ENCODE measurements at regions not wholly inside any gene's neighbourhood (a gene's known extent, or its start where the extent isn't known, plus 50 kb on each side); places are given as distances from the start of the nearest gene placed in this dataset.

GRCh38 chr21:25428537-25428936 is 178.7 kb downstream of the MRPL39 start:
- Histone ChIP-seq H3K9me3 (no peaks in the 10 kb centered on the region), H3K36me3 (no peaks in the 10 kb centered on the region), H3K27me3 (no peaks in the 10 kb centered on the region), H3K4me1 (no peaks in the 10 kb centered on the region), H3K27ac (no peak overlapping the region), H3K4me3 (no peak overlapping the region)
- TF ChIP-seq, protein P1, sequence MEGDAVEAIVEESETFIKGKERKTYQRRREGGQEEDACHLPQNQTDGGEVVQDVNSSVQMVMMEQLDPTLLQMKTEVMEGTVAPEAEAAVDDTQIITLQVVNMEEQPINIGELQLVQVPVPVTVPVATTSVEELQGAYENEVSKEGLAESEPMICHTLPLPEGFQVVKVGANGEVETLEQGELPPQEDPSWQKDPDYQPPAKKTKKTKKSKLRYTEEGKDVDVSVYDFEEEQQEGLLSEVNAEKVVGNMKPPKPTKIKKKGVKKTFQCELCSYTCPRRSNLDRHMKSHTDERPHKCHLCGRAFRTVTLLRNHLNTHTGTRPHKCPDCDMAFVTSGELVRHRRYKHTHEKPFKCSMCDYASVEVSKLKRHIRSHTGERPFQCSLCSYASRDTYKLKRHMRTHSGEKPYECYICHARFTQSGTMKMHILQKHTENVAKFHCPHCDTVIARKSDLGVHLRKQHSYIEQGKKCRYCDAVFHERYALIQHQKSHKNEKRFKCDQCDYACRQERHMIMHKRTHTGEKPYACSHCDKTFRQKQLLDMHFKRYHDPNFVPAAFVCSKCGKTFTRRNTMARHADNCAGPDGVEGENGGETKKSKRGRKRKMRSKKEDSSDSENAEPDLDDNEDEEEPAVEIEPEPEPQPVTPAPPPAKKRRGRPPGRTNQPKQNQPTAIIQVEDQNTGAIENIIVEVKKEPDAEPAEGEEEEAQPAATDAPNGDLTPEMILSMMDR (IDR thresholded peaks at IDR 0.05), result no peak
- intact Hi-C loops (cut with DNase I), result no loop called here
- ATAC-seq (no peak), DNase-seq (no peak)

DNA sequence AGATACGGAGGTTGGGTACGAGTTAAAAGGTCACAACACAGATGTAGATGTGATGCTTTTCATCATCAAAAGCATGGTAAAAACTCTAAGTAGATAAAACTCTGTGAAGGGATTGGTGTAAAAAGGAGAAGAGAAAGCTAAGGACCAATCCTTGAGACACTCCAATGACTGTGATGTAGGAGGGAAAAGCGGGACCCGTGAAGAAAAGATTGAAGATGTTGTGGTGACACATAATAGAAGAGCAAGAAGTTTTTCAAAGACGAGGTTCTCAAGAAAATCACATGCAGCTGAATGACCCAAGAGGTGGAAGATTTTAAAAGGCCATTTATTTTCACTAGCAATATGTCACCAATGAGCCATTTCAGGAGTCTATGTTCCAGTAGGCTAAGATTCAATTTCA is 179.5 kb downstream of the MRPL39 start:
- intact Hi-C loops (cut with DNase I), result no loop called here

GRCh38 chr21:25426580-25426979 is 180.7 kb downstream of the MRPL39 start:
- intact Hi-C loops (cut with DNase I), result no loop called here
- H3K36me3 ChIP-seq, result no peaks in the 10 kb centered on the region

More for the DNA sequence above, 179.5 kb downstream of the MRPL39 start:
- no peak for DNase-seq
- no peak overlapping the region for H3K27ac ChIP-seq
- no peaks in the 10 kb centered on the region for H3K9me3 ChIP-seq
- no peak overlapping the region for H3K4me3 ChIP-seq
- TF ChIP-seq, protein P1 (IDR thresholded peaks at IDR 0.05), result no peak
- H3K27me3 ChIP-seq, result no peaks in the 10 kb centered on the region
- H3K36me3 ChIP-seq, result no peaks in the 10 kb centered on the region
- ATAC-seq, result no peak
- no peaks in the 10 kb centered on the region for H3K4me1 ChIP-seq

DNA sequence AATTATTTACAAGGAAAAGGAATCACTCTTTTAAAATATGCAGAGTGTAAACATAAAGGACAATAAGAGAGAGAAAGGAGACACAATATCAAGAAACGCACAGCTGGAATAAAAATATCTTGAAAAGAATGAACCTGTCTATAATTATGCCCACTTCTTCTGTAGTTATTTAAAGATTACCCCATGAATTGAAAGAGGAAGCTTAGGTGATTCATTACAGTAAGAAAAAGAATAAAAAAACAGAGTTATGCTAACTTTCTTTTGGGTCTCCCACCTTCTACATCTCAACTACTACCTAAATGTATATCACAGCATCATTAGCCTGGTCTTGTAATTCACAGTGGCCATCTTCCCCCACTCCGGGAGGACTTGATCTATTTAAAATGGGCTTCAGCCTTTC is 182.1 kb downstream of the MRPL39 start:
- H3K9me3 ChIP-seq, result no peaks in the 10 kb centered on the region
- H3K4me1 ChIP-seq, result no peaks in the 10 kb centered on the region
- no peak overlapping the region for H3K4me3 ChIP-seq
- no peak for DNase-seq
- H3K36me3 ChIP-seq, result no peaks in the 10 kb centered on the region
- ATAC-seq, result no peak
- intact Hi-C loops (cut with DNase I), result no loop called here
- no peaks in the 10 kb centered on the region for H3K27me3 ChIP-seq
- H3K27ac ChIP-seq, result no peak overlapping the region
- TF ChIP-seq, protein P1 (IDR thresholded peaks at IDR 0.05), result no peak

More at GRCh38 chr21:25426580-25426979, 180.7 kb downstream of the MRPL39 start:
- TF ChIP-seq, protein P1 (IDR thresholded peaks at IDR 0.05), result no peak
- no peaks in the 10 kb centered on the region for H3K27me3 ChIP-seq
- no peaks in the 10 kb centered on the region for H3K9me3 ChIP-seq
- no peak overlapping the region for H3K27ac ChIP-seq
- no peak for ATAC-seq
- no peak for DNase-seq
- H3K4me3 ChIP-seq, result no peak overlapping the region
- no peaks in the 10 kb centered on the region for H3K4me1 ChIP-seq

- no peak overlapping the region for H3K27ac ChIP-seq
- no peak for ATAC-seq
Observed at GRCh38 chr21:25424634-25425033, 182.6 kb downstream of the MRPL39 start.

More at GRCh38 chr21:25424634-25425033, 182.6 kb downstream of the MRPL39 start:
- Histone ChIP-seq H3K4me1 (no peaks in the 10 kb centered on the region), H3K36me3 (no peaks in the 10 kb centered on the region), H3K4me3 (no peak overlapping the region), H3K27me3 (no peaks in the 10 kb centered on the region), H3K9me3 (no peaks in the 10 kb centered on the region)
- TF ChIP-seq, protein P1 (IDR thresholded peaks at IDR 0.05), result no peak
- DNase-seq, result no peak
- intact Hi-C loops (cut with DNase I), result no loop called here
